DOHH2 (cell line): ENCODE measurements at regions not wholly inside any gene's neighbourhood (a gene's known extent, or its start where the extent isn't known, plus 50 kb on each side); places are given as distances from the start of the nearest gene placed in this dataset.

ENCODE experiments used
- EZH2phosphoT487 ChIP-seq: fragments of 200-600 bp; sonication (generic); IDR thresholded peaks from 2 replicates; pipeline ENCODE4 v1.6.1; 2017; ENCODE audit warnings: borderline replicate concordance, mild to moderate bottlenecking, antibody characterized with exemption, low read length, moderate library complexity, mixed read lengths
- TF ChIP-seq, protein P1 (sequence below): fragments of 200-600 bp; sonication (generic); IDR thresholded peaks from one replicate; pipeline ENCODE4 v1.5.1; 2014; ENCODE audit warnings: antibody characterized with exemption, mild to moderate bottlenecking, low read depth, low read length; ENCODE audit not compliant: poor library complexity, severe bottlenecking

DNA sequence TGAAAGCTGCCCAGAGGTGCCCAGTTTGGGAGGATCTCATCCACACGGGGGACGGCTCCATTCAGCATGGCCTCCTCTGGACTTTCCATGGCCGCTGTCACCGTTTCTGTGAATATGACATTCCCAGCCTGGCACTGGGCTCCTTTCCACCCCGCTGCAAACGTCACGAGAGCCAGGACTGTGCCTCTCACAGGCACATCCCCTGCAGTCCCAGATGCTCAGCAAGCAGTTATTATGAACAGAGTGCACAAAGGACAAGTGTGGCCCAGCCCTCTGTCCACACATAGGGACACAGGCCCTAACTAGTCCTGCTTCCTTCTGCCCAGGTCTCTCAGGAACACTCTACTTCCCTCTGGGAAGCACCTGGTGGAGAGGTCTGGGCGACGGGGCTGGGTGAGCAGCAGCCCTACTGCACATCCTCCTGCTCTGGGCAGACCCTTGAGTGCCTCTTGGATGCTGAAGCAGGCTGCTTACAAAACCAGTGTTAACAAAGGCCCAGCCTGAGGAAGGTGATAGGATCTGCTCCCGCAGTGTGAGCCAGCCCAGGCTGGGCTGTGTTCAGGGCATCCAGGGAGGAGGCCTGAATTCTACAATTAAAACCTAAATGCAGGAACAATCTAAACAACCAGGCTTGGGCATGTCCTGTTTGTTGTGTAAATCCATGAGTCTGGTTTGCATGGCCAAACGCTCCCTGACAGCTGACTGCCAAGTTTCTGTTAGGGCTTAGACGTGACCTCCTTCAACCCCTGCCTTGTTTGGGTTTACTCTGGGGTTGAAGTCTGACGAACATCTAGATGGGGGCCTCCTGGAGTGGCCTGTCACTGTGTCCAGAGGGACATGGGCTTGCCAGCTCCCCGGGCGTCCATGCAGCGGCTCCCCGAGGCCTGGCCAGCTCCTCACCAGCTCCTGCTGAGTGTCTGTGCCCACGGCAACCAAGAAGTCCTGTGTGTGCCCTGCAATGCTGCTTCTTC, 269.8 kb downstream of the GADD45G start:
- TF ChIP-seq, protein P1, sequence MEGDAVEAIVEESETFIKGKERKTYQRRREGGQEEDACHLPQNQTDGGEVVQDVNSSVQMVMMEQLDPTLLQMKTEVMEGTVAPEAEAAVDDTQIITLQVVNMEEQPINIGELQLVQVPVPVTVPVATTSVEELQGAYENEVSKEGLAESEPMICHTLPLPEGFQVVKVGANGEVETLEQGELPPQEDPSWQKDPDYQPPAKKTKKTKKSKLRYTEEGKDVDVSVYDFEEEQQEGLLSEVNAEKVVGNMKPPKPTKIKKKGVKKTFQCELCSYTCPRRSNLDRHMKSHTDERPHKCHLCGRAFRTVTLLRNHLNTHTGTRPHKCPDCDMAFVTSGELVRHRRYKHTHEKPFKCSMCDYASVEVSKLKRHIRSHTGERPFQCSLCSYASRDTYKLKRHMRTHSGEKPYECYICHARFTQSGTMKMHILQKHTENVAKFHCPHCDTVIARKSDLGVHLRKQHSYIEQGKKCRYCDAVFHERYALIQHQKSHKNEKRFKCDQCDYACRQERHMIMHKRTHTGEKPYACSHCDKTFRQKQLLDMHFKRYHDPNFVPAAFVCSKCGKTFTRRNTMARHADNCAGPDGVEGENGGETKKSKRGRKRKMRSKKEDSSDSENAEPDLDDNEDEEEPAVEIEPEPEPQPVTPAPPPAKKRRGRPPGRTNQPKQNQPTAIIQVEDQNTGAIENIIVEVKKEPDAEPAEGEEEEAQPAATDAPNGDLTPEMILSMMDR = no peak
- TF ChIP-seq EZH2phosphoT487 = no peak
